ENCODE measurements at regions not wholly inside any gene's neighbourhood (a gene's known extent, or its start where the extent isn't known, plus 50 kb on each side); places are given as distances from the start of the nearest gene placed in this dataset.
A peak's percentile ranks its signal among the peaks of the same experiment; 100 is the strongest.

- H2AK5ac ChIP-seq (ENCODE audit: low read length): no peak overlapping the region
- no CpG with 5 or more reads among the region's 5 CpGs for WGBS (ENCODE audit: extremely low coverage, insufficient coverage, low lambda C conversion rate)
- H3K9ac ChIP-seq (ENCODE audit: low read length): no peak overlapping the region
- no peak overlapping the region for H2BK120ac ChIP-seq (ENCODE audit: low read depth, low read length)
- no peak overlapping the region for H3K27ac ChIP-seq (ENCODE audit: low read depth, low read length)
- no peaks in the 10 kb centered on the region for H3K79me1 ChIP-seq (ENCODE audit: low read length)
- no peak overlapping the region for H4K5ac ChIP-seq (ENCODE audit: low read length)
- no peak overlapping the region for H3K4me3 ChIP-seq (ENCODE audit: low read length)
- no peaks in the 10 kb centered on the region for H3K79me2 ChIP-seq (ENCODE audit: control insufficient read depth, insufficient read depth, low read length)
- H3K4me1 ChIP-seq (ENCODE audit: control insufficient read depth, low read depth, low read length): peaks cover 2% of the 10 kb centered on the region
- H2BK5ac ChIP-seq (ENCODE audit: low read length): no peak overlapping the region
- H3K56ac ChIP-seq (ENCODE audit: low read length): no peak overlapping the region
- H3K27me3 ChIP-seq (ENCODE audit: insufficient read depth, low read length, poor library complexity): no peaks in the 10 kb centered on the region
- DNase-seq: no peak
- no peak overlapping the region for H3K4me2 ChIP-seq (ENCODE audit: low read length)
- H3K36me3 ChIP-seq (ENCODE audit: control insufficient read depth, insufficient read depth, low read length): no peaks in the 10 kb centered on the region
- H2BK15ac ChIP-seq (replicated peaks; ENCODE audit: low read depth): no peak overlapping the region
- no peak overlapping the region for H4K8ac ChIP-seq (ENCODE audit: low read depth, low read length)
- H3K18ac ChIP-seq (ENCODE audit: low read length): no peak overlapping the region
- no peak overlapping the region for H3K4ac ChIP-seq (ENCODE audit: low read depth, low read length)
- no peak overlapping the region for H3K23ac ChIP-seq (ENCODE audit: low read length)
Measured at GRCh38 chr7:153939177-153939576, 113.0 kb upstream of the DPP6 start.

- H3K4me1 ChIP-seq (ENCODE audit: control insufficient read depth, low read depth, low read length): peaks cover 2% of the 10 kb centered on the region
- no peak overlapping the region for H3K4me2 ChIP-seq (ENCODE audit: low read length)
- WGBS (ENCODE audit: extremely low coverage, insufficient coverage, low lambda C conversion rate): no CpG with 5 or more reads among the region's 3 CpGs
- H3K23ac ChIP-seq (ENCODE audit: low read length): no peak overlapping the region
- H2AK5ac ChIP-seq (ENCODE audit: low read length): no peak overlapping the region
- no peaks in the 10 kb centered on the region for H3K79me2 ChIP-seq (ENCODE audit: control insufficient read depth, insufficient read depth, low read length)
- H3K18ac ChIP-seq (ENCODE audit: low read length): no peak overlapping the region
- H3K27ac ChIP-seq (ENCODE audit: low read depth, low read length): no peak overlapping the region
- H3K56ac ChIP-seq (ENCODE audit: low read length): no peak overlapping the region
- no peaks in the 10 kb centered on the region for H3K79me1 ChIP-seq (ENCODE audit: low read length)
- H4K5ac ChIP-seq (ENCODE audit: low read length): no peak overlapping the region
- H3K27me3 ChIP-seq (ENCODE audit: insufficient read depth, low read length, poor library complexity): no peaks in the 10 kb centered on the region
- no peak overlapping the region for H4K8ac ChIP-seq (ENCODE audit: low read depth, low read length)
- H3K4ac ChIP-seq (ENCODE audit: low read depth, low read length): no peak overlapping the region
- H2BK15ac ChIP-seq (replicated peaks; ENCODE audit: low read depth): no peak overlapping the region
- H2BK5ac ChIP-seq (ENCODE audit: low read length): no peak overlapping the region
- H3K4me3 ChIP-seq (ENCODE audit: low read length): no peak overlapping the region
- DNase-seq: no peak
- no peaks in the 10 kb centered on the region for H3K36me3 ChIP-seq (ENCODE audit: control insufficient read depth, insufficient read depth, low read length)
- no peak overlapping the region for H3K9ac ChIP-seq (ENCODE audit: low read length)
- H2BK120ac ChIP-seq (ENCODE audit: low read depth, low read length): no peak overlapping the region
Measured at GRCh38 chr7:153939654-153940053, 112.5 kb upstream of the DPP6 start.

- H3K18ac ChIP-seq (ENCODE audit: low read length): no peak overlapping the region
- DNase-seq: no peak
- no peak overlapping the region for H4K5ac ChIP-seq (ENCODE audit: low read length)
- peaks cover 2% of the 10 kb centered on the region for H3K4me1 ChIP-seq (ENCODE audit: control insufficient read depth, low read depth, low read length)
- WGBS (ENCODE audit: extremely low coverage, insufficient coverage, low lambda C conversion rate): no CpG with 5 or more reads among the region's 5 CpGs
- H3K27ac ChIP-seq (ENCODE audit: low read depth, low read length): no peak overlapping the region
- H3K36me3 ChIP-seq (ENCODE audit: control insufficient read depth, insufficient read depth, low read length): no peaks in the 10 kb centered on the region
- H3K9ac ChIP-seq (ENCODE audit: low read length): no peak overlapping the region
- H3K23ac ChIP-seq (ENCODE audit: low read length): no peak overlapping the region
- H2BK120ac ChIP-seq (ENCODE audit: low read depth, low read length): no peak overlapping the region
- no peaks in the 10 kb centered on the region for H3K79me2 ChIP-seq (ENCODE audit: control insufficient read depth, insufficient read depth, low read length)
- no peak overlapping the region for H3K56ac ChIP-seq (ENCODE audit: low read length)
- no peak overlapping the region for H4K8ac ChIP-seq (ENCODE audit: low read depth, low read length)
- H3K27me3 ChIP-seq (ENCODE audit: insufficient read depth, low read length, poor library complexity): no peaks in the 10 kb centered on the region
- no peak overlapping the region for H3K4ac ChIP-seq (ENCODE audit: low read depth, low read length)
- H2BK15ac ChIP-seq (replicated peaks; ENCODE audit: low read depth): no peak overlapping the region
- no peak overlapping the region for H2BK5ac ChIP-seq (ENCODE audit: low read length)
- H3K4me3 ChIP-seq (ENCODE audit: low read length): no peak overlapping the region
- H2AK5ac ChIP-seq (ENCODE audit: low read length): no peak overlapping the region
- no peak overlapping the region for H3K4me2 ChIP-seq (ENCODE audit: low read length)
- H3K79me1 ChIP-seq (ENCODE audit: low read length): no peaks in the 10 kb centered on the region
Measured at GRCh38 chr7:153941061-153941460, 111.1 kb upstream of the DPP6 start.

GRCh38 chr7:153942036-153942435 lies 110.2 kb upstream of the DPP6 start:
- H3K79me2 ChIP-seq (ENCODE audit: control insufficient read depth, insufficient read depth, low read length): no peaks in the 10 kb centered on the region
- WGBS (ENCODE audit: extremely low coverage, insufficient coverage, low lambda C conversion rate): no CpG with 5 or more reads among the region's 7 CpGs

GRCh38 chr7:153943457-153943856 lies 108.7 kb upstream of the DPP6 start:
- no peak overlapping the region for H3K27ac ChIP-seq (ENCODE audit: low read depth, low read length)
- no peak overlapping the region for H2BK5ac ChIP-seq (ENCODE audit: low read length)
- no peak overlapping the region for H3K4me2 ChIP-seq (ENCODE audit: low read length)
- H3K4me3 ChIP-seq (ENCODE audit: low read length): no peak overlapping the region
- H3K18ac ChIP-seq (ENCODE audit: low read length): no peak overlapping the region
- H3K4me1 ChIP-seq (ENCODE audit: control insufficient read depth, low read depth, low read length): peaks cover 2% of the 10 kb centered on the region
- no peak overlapping the region for H3K23ac ChIP-seq (ENCODE audit: low read length)
- DNase-seq: peak; percentile 47
- H3K4ac ChIP-seq (ENCODE audit: low read depth, low read length): no peak overlapping the region
- no peak overlapping the region for H4K8ac ChIP-seq (ENCODE audit: low read depth, low read length)
- no peaks in the 10 kb centered on the region for H3K79me2 ChIP-seq (ENCODE audit: control insufficient read depth, insufficient read depth, low read length)
- no peak overlapping the region for H3K56ac ChIP-seq (ENCODE audit: low read length)
- H3K36me3 ChIP-seq (ENCODE audit: control insufficient read depth, insufficient read depth, low read length): no peaks in the 10 kb centered on the region
- no peak overlapping the region for H2BK15ac ChIP-seq (replicated peaks; ENCODE audit: low read depth)
- no peaks in the 10 kb centered on the region for H3K27me3 ChIP-seq (ENCODE audit: insufficient read depth, low read length, poor library complexity)
- no peak overlapping the region for H4K5ac ChIP-seq (ENCODE audit: low read length)
- H3K79me1 ChIP-seq (ENCODE audit: low read length): no peaks in the 10 kb centered on the region
- no peak overlapping the region for H2AK5ac ChIP-seq (ENCODE audit: low read length)
- H2BK120ac ChIP-seq (ENCODE audit: low read depth, low read length): no peak overlapping the region
- no CpG with 5 or more reads among the region's 4 CpGs for WGBS (ENCODE audit: extremely low coverage, insufficient coverage, low lambda C conversion rate)
- no peak overlapping the region for H3K9ac ChIP-seq (ENCODE audit: low read length)

More at GRCh38 chr7:153942036-153942435, 110.2 kb upstream of the DPP6 start:
- H3K36me3 ChIP-seq (ENCODE audit: control insufficient read depth, insufficient read depth, low read length): no peaks in the 10 kb centered on the region
- no peak overlapping the region for H4K5ac ChIP-seq (ENCODE audit: low read length)
- no peak overlapping the region for H3K23ac ChIP-seq (ENCODE audit: low read length)
- no peak overlapping the region for H3K56ac ChIP-seq (ENCODE audit: low read length)
- no peak overlapping the region for H3K4ac ChIP-seq (ENCODE audit: low read depth, low read length)
- no peak overlapping the region for H3K4me3 ChIP-seq (ENCODE audit: low read length)
- H3K9ac ChIP-seq (ENCODE audit: low read length): no peak overlapping the region
- no peak overlapping the region for H4K8ac ChIP-seq (ENCODE audit: low read depth, low read length)
- no peak overlapping the region for H3K18ac ChIP-seq (ENCODE audit: low read length)
- H2BK15ac ChIP-seq (replicated peaks; ENCODE audit: low read depth): no peak overlapping the region
- DNase-seq: no peak
- no peaks in the 10 kb centered on the region for H3K27me3 ChIP-seq (ENCODE audit: insufficient read depth, low read length, poor library complexity)
- H2BK5ac ChIP-seq (ENCODE audit: low read length): no peak overlapping the region
- no peak overlapping the region for H2AK5ac ChIP-seq (ENCODE audit: low read length)
- no peak overlapping the region for H3K4me2 ChIP-seq (ENCODE audit: low read length)
- no peak overlapping the region for H2BK120ac ChIP-seq (ENCODE audit: low read depth, low read length)
- H3K27ac ChIP-seq (ENCODE audit: low read depth, low read length): no peak overlapping the region
- no peaks in the 10 kb centered on the region for H3K79me1 ChIP-seq (ENCODE audit: low read length)
- H3K4me1 ChIP-seq (ENCODE audit: control insufficient read depth, low read depth, low read length): peaks cover 2% of the 10 kb centered on the region

GRCh38 chr7:153943861-153944260 lies 108.3 kb upstream of the DPP6 start:
- Histone ChIP-seq H4K8ac (ENCODE audit: low read depth, low read length) (no peak overlapping the region), H2AK5ac (ENCODE audit: low read length) (no peak overlapping the region), H3K79me2 (ENCODE audit: control insufficient read depth, insufficient read depth, low read length) (no peaks in the 10 kb centered on the region), H3K79me1 (ENCODE audit: low read length) (no peaks in the 10 kb centered on the region), H3K4ac (ENCODE audit: low read depth, low read length) (no peak overlapping the region), H3K4me1 (ENCODE audit: control insufficient read depth, low read depth, low read length) (peaks cover 2% of the 10 kb centered on the region), H3K9ac (ENCODE audit: low read length) (no peak overlapping the region), H2BK15ac (replicated peaks; ENCODE audit: low read depth) (no peak overlapping the region), H2BK5ac (ENCODE audit: low read length) (no peak overlapping the region), H2BK120ac (ENCODE audit: low read depth, low read length) (no peak overlapping the region), H3K4me3 (ENCODE audit: low read length) (no peak overlapping the region), H3K36me3 (ENCODE audit: control insufficient read depth, insufficient read depth, low read length) (no peaks in the 10 kb centered on the region), H3K23ac (ENCODE audit: low read length) (no peak overlapping the region), H3K4me2 (ENCODE audit: low read length) (no peak overlapping the region), H3K18ac (ENCODE audit: low read length) (no peak overlapping the region), H3K27me3 (ENCODE audit: insufficient read depth, low read length, poor library complexity) (no peaks in the 10 kb centered on the region), H4K5ac (ENCODE audit: low read length) (no peak overlapping the region), H3K56ac (ENCODE audit: low read length) (no peak overlapping the region), H3K27ac (ENCODE audit: low read depth, low read length) (no peak overlapping the region)
- WGBS (ENCODE audit: extremely low coverage, insufficient coverage, low lambda C conversion rate): no CpG with 5 or more reads among the region's 12 CpGs
- DNase-seq: peak; percentile 61

Measured in mesendoderm (in vitro differentiated cells).